ENCODE measurements at regions not wholly inside any gene's neighbourhood (a gene's known extent, or its start where the extent isn't known, plus 50 kb on each side); places are given as distances from the start of the nearest gene placed in this dataset.

DNA sequence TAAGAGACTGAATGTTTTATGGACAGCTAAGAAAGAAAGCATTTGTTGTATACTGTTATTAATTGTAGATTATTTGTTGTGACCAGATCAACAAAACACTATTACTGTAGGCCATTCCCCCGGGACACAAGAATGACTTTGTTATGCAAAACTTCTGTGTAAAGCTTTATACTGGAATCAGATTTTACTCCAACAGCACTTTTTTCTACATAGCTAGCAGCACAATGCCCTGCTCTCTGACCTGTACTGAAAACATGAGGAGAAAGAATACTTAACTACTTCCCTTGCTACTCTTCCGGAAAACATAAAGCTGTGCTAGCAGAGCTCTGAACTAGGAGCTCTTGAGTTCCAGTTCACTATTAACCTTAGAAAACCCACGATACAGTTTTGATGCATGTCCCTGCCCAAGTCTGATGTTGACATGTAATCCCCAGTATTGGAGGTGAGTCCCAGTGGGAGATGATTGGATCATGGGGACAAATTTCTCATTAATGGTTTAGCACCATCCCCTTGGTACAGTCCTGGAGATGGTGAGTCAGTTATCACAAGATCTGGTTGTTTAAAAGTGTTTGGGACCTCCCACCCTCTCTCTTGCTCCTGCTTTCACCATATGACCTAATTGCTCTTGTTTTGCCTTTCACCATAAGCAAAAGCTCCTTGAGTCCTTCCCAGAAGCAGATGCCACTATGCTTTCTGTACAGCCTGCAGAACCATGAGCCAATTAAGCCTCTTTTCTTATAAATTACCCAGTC lies 601.1 kb upstream of the PIK3C3 start:
- no peak overlapping the region for H3K4me3 ChIP-seq (ENCODE audit: low read length)
- TF ChIP-seq, protein P1, sequence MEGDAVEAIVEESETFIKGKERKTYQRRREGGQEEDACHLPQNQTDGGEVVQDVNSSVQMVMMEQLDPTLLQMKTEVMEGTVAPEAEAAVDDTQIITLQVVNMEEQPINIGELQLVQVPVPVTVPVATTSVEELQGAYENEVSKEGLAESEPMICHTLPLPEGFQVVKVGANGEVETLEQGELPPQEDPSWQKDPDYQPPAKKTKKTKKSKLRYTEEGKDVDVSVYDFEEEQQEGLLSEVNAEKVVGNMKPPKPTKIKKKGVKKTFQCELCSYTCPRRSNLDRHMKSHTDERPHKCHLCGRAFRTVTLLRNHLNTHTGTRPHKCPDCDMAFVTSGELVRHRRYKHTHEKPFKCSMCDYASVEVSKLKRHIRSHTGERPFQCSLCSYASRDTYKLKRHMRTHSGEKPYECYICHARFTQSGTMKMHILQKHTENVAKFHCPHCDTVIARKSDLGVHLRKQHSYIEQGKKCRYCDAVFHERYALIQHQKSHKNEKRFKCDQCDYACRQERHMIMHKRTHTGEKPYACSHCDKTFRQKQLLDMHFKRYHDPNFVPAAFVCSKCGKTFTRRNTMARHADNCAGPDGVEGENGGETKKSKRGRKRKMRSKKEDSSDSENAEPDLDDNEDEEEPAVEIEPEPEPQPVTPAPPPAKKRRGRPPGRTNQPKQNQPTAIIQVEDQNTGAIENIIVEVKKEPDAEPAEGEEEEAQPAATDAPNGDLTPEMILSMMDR (IDR thresholded peaks at IDR 0.05; ENCODE audit: low read depth, low read length, poor library complexity, severe bottlenecking), result no peak
- TF ChIP-seq EZH2phosphoT487 (IDR thresholded peaks at IDR 0.05; ENCODE audit: borderline replicate concordance, low read length), result no peak
- H4K20me1 ChIP-seq (ENCODE audit: control insufficient read depth, insufficient read depth, low read depth, low read length), result no peaks in the 10 kb centered on the region
- no peak overlapping the region for H3K27ac ChIP-seq (ENCODE audit: low read depth, low read length)
- H3F3A ChIP-seq (ENCODE audit: control insufficient read depth, insufficient read depth), result no peaks in the 10 kb centered on the region
- no peaks in the 10 kb centered on the region for H3K79me2 ChIP-seq (ENCODE audit: control insufficient read depth, low read length)
- H3K27me3 ChIP-seq (ENCODE audit: control insufficient read depth, low read length), result no peaks in the 10 kb centered on the region
- no peak overlapping the region for H3K4me2 ChIP-seq (ENCODE audit: low read length)
- H3K36me3 ChIP-seq (ENCODE audit: control insufficient read depth, low read length), result no peaks in the 10 kb centered on the region
- no peaks in the 10 kb centered on the region for H3K4me1 ChIP-seq (ENCODE audit: control insufficient read depth, low read length)
- no peaks in the 10 kb centered on the region for H3K9me3 ChIP-seq (ENCODE audit: control insufficient read depth, insufficient read depth, low read length)
- H3K9me2 ChIP-seq (replicated peaks; ENCODE audit: control insufficient read depth, low read length), result no peaks in the 10 kb centered on the region

DNA sequence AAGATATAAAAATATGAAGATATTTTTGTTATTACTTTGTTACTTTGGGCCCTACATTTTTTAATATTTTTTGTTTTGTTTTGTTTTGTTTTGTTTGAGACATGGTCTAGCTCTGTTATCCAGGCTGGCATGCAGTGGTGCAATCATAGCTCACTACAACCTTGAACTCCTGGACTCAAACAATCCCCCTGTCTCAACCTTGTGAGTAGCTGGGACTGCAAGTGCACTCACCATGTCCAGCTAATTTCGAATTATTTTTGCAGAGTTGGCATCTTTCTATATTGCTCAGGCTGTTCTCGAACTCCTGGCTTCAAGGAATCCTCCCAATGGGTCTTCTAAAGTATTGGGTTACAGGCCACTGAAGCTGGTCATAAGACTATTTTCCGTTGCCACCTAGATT lies 603.6 kb upstream of the PIK3C3 start:
- Histone ChIP-seq H3K9me3 (ENCODE audit: control insufficient read depth, insufficient read depth, low read length) (no peaks in the 10 kb centered on the region), H3K27me3 (ENCODE audit: control insufficient read depth, low read length) (no peaks in the 10 kb centered on the region), H3K79me2 (ENCODE audit: control insufficient read depth, low read length) (no peaks in the 10 kb centered on the region), H3K27ac (ENCODE audit: low read depth, low read length) (no peak overlapping the region), H3K4me3 (ENCODE audit: low read length) (no peak overlapping the region), H3K4me1 (ENCODE audit: control insufficient read depth, low read length) (no peaks in the 10 kb centered on the region), H3K36me3 (ENCODE audit: control insufficient read depth, low read length) (no peaks in the 10 kb centered on the region), H3F3A (ENCODE audit: control insufficient read depth, insufficient read depth) (no peaks in the 10 kb centered on the region), H4K20me1 (ENCODE audit: control insufficient read depth, insufficient read depth, low read depth, low read length) (no peaks in the 10 kb centered on the region), H3K4me2 (ENCODE audit: low read length) (no peak overlapping the region), H3K9me2 (replicated peaks; ENCODE audit: control insufficient read depth, low read length) (no peaks in the 10 kb centered on the region)
- no peak for TF ChIP-seq EZH2phosphoT487 (IDR thresholded peaks at IDR 0.05; ENCODE audit: borderline replicate concordance, low read length)
- TF ChIP-seq, protein P1 (IDR thresholded peaks at IDR 0.05; ENCODE audit: low read depth, low read length, poor library complexity, severe bottlenecking), result no peak

DNA sequence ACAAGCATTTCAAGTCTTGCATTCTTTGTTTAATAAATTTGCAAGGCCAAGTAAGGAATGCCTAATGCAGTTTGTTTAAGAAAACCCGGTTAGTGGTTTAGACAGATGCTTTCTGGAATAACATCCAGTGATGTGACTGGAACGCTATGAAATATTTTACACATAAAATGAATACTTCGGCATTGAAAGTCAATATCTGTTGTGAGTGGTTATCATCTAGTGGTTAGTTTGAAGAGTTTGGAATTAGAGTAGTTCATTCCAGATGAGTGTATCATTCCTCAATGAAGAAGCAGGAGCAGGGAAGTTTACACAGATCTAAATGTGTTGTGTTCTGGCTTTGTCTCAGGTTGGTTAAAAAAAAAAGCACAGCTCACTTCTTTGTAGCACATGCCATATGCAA lies 608.0 kb upstream of the PIK3C3 start:
- no peak overlapping the region for H3K4me2 ChIP-seq (ENCODE audit: low read length)
- no peaks in the 10 kb centered on the region; the same call in 1 of the 2 replicates for H3K9me3 ChIP-seq (ENCODE audit: control insufficient read depth, insufficient read depth, low read length)
- TF ChIP-seq, protein P1 (IDR thresholded peaks at IDR 0.05; ENCODE audit: low read depth, low read length, poor library complexity, severe bottlenecking), result no peak
- TF ChIP-seq EZH2phosphoT487 (IDR thresholded peaks at IDR 0.05; ENCODE audit: borderline replicate concordance, low read length), result no peak
- H3F3A ChIP-seq (ENCODE audit: control insufficient read depth, insufficient read depth), result no peaks in the 10 kb centered on the region
- no peaks in the 10 kb centered on the region for H4K20me1 ChIP-seq (ENCODE audit: control insufficient read depth, insufficient read depth, low read depth, low read length)
- no peaks in the 10 kb centered on the region for H3K9me2 ChIP-seq (replicated peaks; ENCODE audit: control insufficient read depth, low read length)
- H3K79me2 ChIP-seq (ENCODE audit: control insufficient read depth, low read length), result no peaks in the 10 kb centered on the region
- H3K27ac ChIP-seq (ENCODE audit: low read depth, low read length), result no peak overlapping the region
- H3K27me3 ChIP-seq (ENCODE audit: control insufficient read depth, low read length), result no peaks in the 10 kb centered on the region
- no peak overlapping the region for H3K4me3 ChIP-seq (ENCODE audit: low read length)
- H3K36me3 ChIP-seq (ENCODE audit: control insufficient read depth, low read length), result no peaks in the 10 kb centered on the region
- no peaks in the 10 kb centered on the region for H3K4me1 ChIP-seq (ENCODE audit: control insufficient read depth, low read length)

Measured in DOHH2 (cell line).